Neuronal stem cell (in vitro differentiated cells): ENCODE measurements at regions not wholly inside any gene's neighbourhood (a gene's known extent, or its start where the extent isn't known, plus 50 kb on each side); places are given as distances from the start of the nearest gene placed in this dataset.

Experiments used
- DNase-seq: peaks from one replicate; pipeline ENCODE4 v3.0.0-alpha.2; 2013; ENCODE audit warnings: low spot score
- H2AFZ ChIP-seq: one replicate; pipeline ENCODE4 v1.6.1; 2013; ENCODE audit warnings: mild to moderate bottlenecking, low read length, inconsistent platforms
- H2AK5ac ChIP-seq: 2 replicates; pipeline ENCODE4 v1.6.1; 2013; ENCODE audit warnings: low read depth, mild to moderate bottlenecking, inconsistent platforms, low read length, moderate library complexity, mixed read lengths
- H2BK120ac ChIP-seq: 2 replicates; pipeline ENCODE4 v1.6.1; 2013; ENCODE audit warnings: low read depth, mild to moderate bottlenecking, inconsistent platforms, low read length, moderate library complexity, mixed read lengths
- H2BK12ac ChIP-seq: one replicate; pipeline ENCODE4 v1.6.1; 2013; ENCODE audit warnings: low read length, inconsistent platforms
- H2BK15ac ChIP-seq: 2 replicates; pipeline ENCODE4 v1.6.1; 2013; ENCODE audit warnings: mild to moderate bottlenecking, low read length, inconsistent platforms, mixed read lengths
- H2BK5ac ChIP-seq: one replicate; pipeline ENCODE4 v1.6.1; 2013; ENCODE audit warnings: inconsistent platforms, mild to moderate bottlenecking, low read length, moderate library complexity
- H3K14ac ChIP-seq: one replicate; pipeline ENCODE4 v1.6.1; 2013; ENCODE audit warnings: low read length, inconsistent platforms
- H3K18ac ChIP-seq: 2 replicates; pipeline ENCODE4 v1.6.1; 2013; ENCODE audit warnings: low read length, inconsistent platforms
- H3K23ac ChIP-seq: 2 replicates; pipeline ENCODE4 v1.6.1; 2013; ENCODE audit warnings: low read depth, mild to moderate bottlenecking, mixed read lengths, low read length, inconsistent platforms; ENCODE audit not compliant: poor library complexity
- H3K27ac ChIP-seq: replicated peaks from 3 replicates; pipeline ENCODE4 v1.5.1; 2013; ENCODE audit warnings: low read length, inconsistent platforms
- H3K27me3 ChIP-seq, 3 experiments: 2 replicates each; pipeline ENCODE4 v1.6.1; 2013; ENCODE audit warnings: low read length in 3 of 3, mild to moderate bottlenecking in 2 of 3, inconsistent platforms in 1 of 3, low read depth in 1 of 3, mixed read lengths in 1 of 3, moderate library complexity in 1 of 3; ENCODE audit not compliant: control insufficient read depth in 3 of 3, insufficient read depth in 3 of 3
- H3K36me3 ChIP-seq, 2 donors: replicated peaks in 1 of 2; 2 replicates each; pipeline ENCODE4 v1.6.1; 2013; ENCODE audit warnings: low read length in 2 of 2; ENCODE audit not compliant: control insufficient read depth in 2 of 2, insufficient read depth in 2 of 2
- H3K4ac ChIP-seq: 2 replicates; pipeline ENCODE4 v1.6.1; 2013; ENCODE audit warnings: inconsistent platforms, mild to moderate bottlenecking, low read length, moderate library complexity
- H3K4me1 ChIP-seq, 2 donors: 1 replicate in 1 of 2; 2 replicates in 1 of 2; pipeline ENCODE4 v1.6.1; 2013; ENCODE audit warnings: low read length in 2 of 2, low read depth in 1 of 2; ENCODE audit not compliant: control insufficient read depth in 2 of 2, insufficient read depth in 1 of 2
- H3K4me2 ChIP-seq: one replicate; pipeline ENCODE4 v1.6.1; 2013; ENCODE audit warnings: mild to moderate bottlenecking, low read length, inconsistent platforms; ENCODE audit not compliant: insufficient read depth, poor library complexity, severe bottlenecking
- H3K4me3 ChIP-seq, 2 donors: 2 replicates each; pipeline ENCODE4 v1.5.1; 2013; ENCODE audit warnings: low read length in 2 of 2, mild to moderate bottlenecking in 2 of 2, inconsistent platforms in 1 of 2, moderate library complexity in 1 of 2
- H3K79me1 ChIP-seq: one replicate; pipeline ENCODE4 v1.6.1; 2013; ENCODE audit warnings: low read depth, mild to moderate bottlenecking, inconsistent platforms, low read length, moderate library complexity
- H3K9ac ChIP-seq: one replicate; pipeline ENCODE4 v1.6.1; 2013; ENCODE audit warnings: mild to moderate bottlenecking, low read depth, low read length, inconsistent platforms; ENCODE audit not compliant: poor library complexity
- H3K9me3 ChIP-seq, 2 donors: replicated peaks in 1 of 2; 2 replicates each; pipeline versions ENCODE3 to v1.6.1; 2013; ENCODE audit warnings: low read length in 2 of 2, mild to moderate bottlenecking in 2 of 2, inconsistent platforms in 1 of 2, low read depth in 1 of 2, mixed read lengths in 1 of 2, moderate library complexity in 1 of 2; ENCODE audit not compliant: control insufficient read depth in 2 of 2, insufficient read depth in 1 of 2
- H4K8ac ChIP-seq: one replicate; pipeline ENCODE4 v1.6.1; 2013; ENCODE audit warnings: low read depth, mild to moderate bottlenecking, inconsistent platforms, low read length, moderate library complexity
- H4K91ac ChIP-seq: one replicate; pipeline ENCODE4 v1.6.1; 2013; ENCODE audit warnings: low read length, low read depth, mild to moderate bottlenecking, inconsistent platforms; ENCODE audit not compliant: poor library complexity
- WGBS, 2 donors: extraction: QIAGEN DNeasy Blood & Tissue Kit; methylation state at CpG; one replicate each; pipeline ENCODE4 v1.1.7; 2013; ENCODE audit warnings: missing lambda C conversion rate in 2 of 2, mixed read lengths in 1 of 2; ENCODE audit not compliant: insufficient read length in 2 of 2, insufficient replicate concordance in 1 of 2; ENCODE audit errors: extremely low coverage in 2 of 2; 5-methylcytosine and 5-hydroxymethylcytosine counted together

- H3K14ac ChIP-seq, result no peak overlapping the region
- no peak overlapping the region for H2AFZ ChIP-seq
Observed at GRCh38 chr7:109964780-109965179, 1126.1 kb upstream of the LRRN3 start.

GRCh38 chr7:109967406-109967805 lies 1123.5 kb upstream of the LRRN3 start:
- no peak overlapping the region for H3K9ac ChIP-seq
- H2BK12ac ChIP-seq, result no peak overlapping the region
- H2BK120ac ChIP-seq, result no peak overlapping the region
- no peak overlapping the region for H3K18ac ChIP-seq
- H3K9me3 ChIP-seq, result no peaks in the 10 kb centered on the region
- H3K4me1 ChIP-seq, result no peaks in the 10 kb centered on the region
- H4K8ac ChIP-seq, result no peak overlapping the region
- no peak overlapping the region for H3K23ac ChIP-seq
- H2AFZ ChIP-seq, result no peak overlapping the region
- no peaks in the 10 kb centered on the region for H3K36me3 ChIP-seq
- no peaks in the 10 kb centered on the region for H3K27me3 ChIP-seq
- H2AK5ac ChIP-seq, result no peak overlapping the region
- H3K79me1 ChIP-seq, result no peaks in the 10 kb centered on the region
- no peak overlapping the region for H3K4me2 ChIP-seq
- H3K14ac ChIP-seq, result no peak overlapping the region
- H3K4ac ChIP-seq, result no peak overlapping the region
- no peak overlapping the region for H4K91ac ChIP-seq
- DNase-seq, result no peak
- H3K27ac ChIP-seq, result no peak overlapping the region
- H3K4me3 ChIP-seq, result no peak overlapping the region
- H2BK5ac ChIP-seq, result no peak overlapping the region
- H2BK15ac ChIP-seq, result no peak overlapping the region

More at GRCh38 chr7:109964780-109965179, 1126.1 kb upstream of the LRRN3 start:
- Histone ChIP-seq H4K8ac (no peak overlapping the region), H3K9ac (no peak overlapping the region), H3K4me2 (no peak overlapping the region), H2BK15ac (no peak overlapping the region), H2AK5ac (no peak overlapping the region), H3K23ac (no peak overlapping the region), H4K91ac (no peak overlapping the region), H3K27ac (no peak overlapping the region), H3K79me1 (no peaks in the 10 kb centered on the region), H3K9me3 (no peaks in the 10 kb centered on the region), H3K4me1 (no peaks in the 10 kb centered on the region), H3K4me3 (no peak overlapping the region), H2BK5ac (no peak overlapping the region), H3K27me3 (no peaks in the 10 kb centered on the region), H3K4ac (no peak overlapping the region), H2BK12ac (no peak overlapping the region), H3K18ac (no peak overlapping the region), H3K36me3 (no peaks in the 10 kb centered on the region), H2BK120ac (no peak overlapping the region)
- no peak for DNase-seq
- no CpG with 5 or more reads among the region's 2 CpGs for WGBS, 2 donors

GRCh38 chr7:109983618-109984017 lies 1107.3 kb upstream of the LRRN3 start:
- H2BK5ac ChIP-seq, result no peak overlapping the region
- H4K91ac ChIP-seq, result no peak overlapping the region
- H3K18ac ChIP-seq, result no peak overlapping the region
- WGBS, 2 donors, result no CpG with 5 or more reads among the region's 1 CpG
- peaks cover 0 to 5% of the 10 kb centered on the region in 2 donors for H3K4me1 ChIP-seq
- H2AK5ac ChIP-seq, result no peak overlapping the region
- H3K79me1 ChIP-seq, result no peaks in the 10 kb centered on the region
- H3K36me3 ChIP-seq, result no peaks in the 10 kb centered on the region
- H3K9me3 ChIP-seq, result peaks cover 0 to 3% of the 10 kb centered on the region in 2 donors
- H3K9ac ChIP-seq, result no peak overlapping the region
- H3K27ac ChIP-seq, result no peak overlapping the region
- no peak overlapping the region for H3K4me3 ChIP-seq
- H2BK12ac ChIP-seq, result no peak overlapping the region
- H3K23ac ChIP-seq, result no peak overlapping the region
- no peak overlapping the region for H2AFZ ChIP-seq
- no peak overlapping the region for H3K14ac ChIP-seq
- DNase-seq, result no peak
- H3K4ac ChIP-seq, result no peak overlapping the region
- H3K4me2 ChIP-seq, result no peak overlapping the region
- H3K27me3 ChIP-seq, result no peaks in the 10 kb centered on the region
- no peak overlapping the region for H2BK15ac ChIP-seq
- H4K8ac ChIP-seq, result no peak overlapping the region
- no peak overlapping the region for H2BK120ac ChIP-seq

DNA sequence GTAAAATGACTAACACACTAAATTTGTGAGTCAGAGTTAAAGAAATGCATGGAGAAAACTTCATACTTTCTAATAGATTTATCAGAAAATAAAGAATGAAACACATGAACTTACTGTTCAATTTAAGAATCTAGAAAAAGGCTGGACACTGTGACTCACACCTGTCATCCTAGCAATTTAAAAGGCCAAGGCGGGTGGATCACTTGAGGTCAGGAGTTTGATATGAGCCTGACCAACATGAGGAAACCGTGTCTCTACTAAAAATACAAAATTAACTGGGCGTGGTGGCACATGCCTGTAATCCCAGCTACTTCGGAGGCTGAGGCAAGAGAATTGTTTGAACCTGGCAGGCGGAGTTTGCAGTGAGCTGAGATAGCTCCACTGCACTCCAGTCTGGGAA lies 1106.2 kb upstream of the LRRN3 start:
- Histone ChIP-seq H3K4ac (no peak overlapping the region), H3K79me1 (no peaks in the 10 kb centered on the region), H2BK120ac (no peak overlapping the region), H4K8ac (no peak overlapping the region), H2BK5ac (no peak overlapping the region), H3K9ac (no peak overlapping the region), H3K23ac (no peak overlapping the region), H3K4me2 (no peak overlapping the region), H2BK12ac (no peak overlapping the region), H2BK15ac (no peak overlapping the region), H3K4me3 (no peak overlapping the region), H3K14ac (no peak overlapping the region), H3K27me3 (no peaks in the 10 kb centered on the region), H3K4me1 (peaks cover 0 to 5% of the 10 kb centered on the region in 2 donors), H2AK5ac (no peak overlapping the region), H3K36me3 (no peaks in the 10 kb centered on the region), H2AFZ (no peak overlapping the region), H3K27ac (no peak overlapping the region), H3K9me3 (peaks cover 0 to 3% of the 10 kb centered on the region in 2 donors), H3K18ac (no peak overlapping the region), H4K91ac (no peak overlapping the region)
- DNase-seq, result no peak
- WGBS, 2 donors, result no CpG with 5 or more reads among the region's 5 CpGs
